ENCODE measurements at regions not wholly inside any gene's neighbourhood (a gene's known extent, or its start where the extent isn't known, plus 50 kb on each side); places are given as distances from the start of the nearest gene placed in this dataset.
"Not testable (repeated sequence)": the region's sequence is repeated elsewhere in the genome, so short reads cannot be mapped to it uniquely, and the experiment has no call there.

- Histone ChIP-seq H3K4me3 (replicated peaks; ENCODE audit: insufficient read depth, low read length) (no peak overlapping the region), H3K27ac (replicated peaks) (no peak overlapping the region), H3K27me3 (ENCODE audit: insufficient read depth, poor library complexity, severe bottlenecking) (no peaks in the 10 kb centered on the region)
- no peak for DNase-seq (ENCODE audit: low read depth in 1 of 2, low spot score in 1 of 2)
- TF ChIP-seq REST (IDR thresholded peaks at IDR 0.05; ENCODE audit: insufficient replicate concordance, low read depth) (no peak), SPI1 (IDR thresholded peaks at IDR 0.05; ENCODE audit: borderline replicate concordance, low read depth) (no peak), CTCF (IDR thresholded peaks at IDR 0.05; ENCODE audit: insufficient read depth, low read length) (no peak), GABPA (IDR thresholded peaks at IDR 0.05; ENCODE audit: low read depth) (no peak), POLR2AphosphoS5 (IDR thresholded peaks at IDR 0.05; ENCODE audit: low read depth) (no peak)
These were observed 144.5 kb upstream of the KRAS start for GRCh38 chr12:25395227-25395626.

- not testable (repeated sequence) for H3K4me3 ChIP-seq (replicated peaks; ENCODE audit: insufficient read depth, low read length); H3K27ac ChIP-seq (replicated peaks); DNase-seq (ENCODE audit: low read depth in 1 of 2, low spot score in 1 of 2); H3K27me3 ChIP-seq (ENCODE audit: insufficient read depth, poor library complexity, severe bottlenecking)
These were observed 144.0 kb upstream of the KRAS start for GRCh38 chr12:25394775-25395174.

GRCh38 chr12:25394025-25394424 is 143.3 kb upstream of the KRAS start:
- H3K27ac ChIP-seq (replicated peaks), result no peak overlapping the region
- no peak overlapping the region for H3K4me3 ChIP-seq (replicated peaks; ENCODE audit: insufficient read depth, low read length)
- no peaks in the 10 kb centered on the region for H3K27me3 ChIP-seq (ENCODE audit: insufficient read depth, poor library complexity, severe bottlenecking)
- DNase-seq (ENCODE audit: low read depth in 1 of 2, low spot score in 1 of 2), result no peak
- TF ChIP-seq POLR2AphosphoS5 (IDR thresholded peaks at IDR 0.05; ENCODE audit: low read depth) (no peak), SPI1 (IDR thresholded peaks at IDR 0.05; ENCODE audit: borderline replicate concordance, low read depth) (no peak), REST (IDR thresholded peaks at IDR 0.05; ENCODE audit: insufficient replicate concordance, low read depth) (no peak), CTCF (IDR thresholded peaks at IDR 0.05; ENCODE audit: insufficient read depth, low read length) (no peak), GABPA (IDR thresholded peaks at IDR 0.05; ENCODE audit: low read depth) (no peak)

GRCh38 chr12:25391346-25391745 is 140.6 kb upstream of the KRAS start:
- not testable (repeated sequence) for H3K27ac ChIP-seq (replicated peaks); H3K4me3 ChIP-seq (replicated peaks; ENCODE audit: insufficient read depth, low read length); H3K27me3 ChIP-seq (ENCODE audit: insufficient read depth, poor library complexity, severe bottlenecking); DNase-seq (ENCODE audit: low read depth in 1 of 2, low spot score in 1 of 2)

GRCh38 chr12:25388183-25388582 is 137.5 kb upstream of the KRAS start:
- Histone ChIP-seq H3K4me3 (replicated peaks; ENCODE audit: insufficient read depth, low read length) (no peak overlapping the region), H3K27ac (replicated peaks) (no peak overlapping the region), H3K27me3 (ENCODE audit: insufficient read depth, poor library complexity, severe bottlenecking) (no peaks in the 10 kb centered on the region)
- TF ChIP-seq GABPA (IDR thresholded peaks at IDR 0.05; ENCODE audit: low read depth) (no peak), POLR2AphosphoS5 (IDR thresholded peaks at IDR 0.05; ENCODE audit: low read depth) (no peak), REST (IDR thresholded peaks at IDR 0.05; ENCODE audit: insufficient replicate concordance, low read depth) (no peak), SPI1 (IDR thresholded peaks at IDR 0.05; ENCODE audit: borderline replicate concordance, low read depth) (no peak), CTCF (IDR thresholded peaks at IDR 0.05; ENCODE audit: insufficient read depth, low read length) (no peak)
- DNase-seq (ENCODE audit: low read depth in 1 of 2, low spot score in 1 of 2), result no peak

All from HL-60 (cell line).